ENCODE measurements at regions not wholly inside any gene's neighbourhood (a gene's known extent, or its start where the extent isn't known, plus 50 kb on each side); places are given as distances from the start of the nearest gene placed in this dataset.
"Not testable (repeated sequence)": the region's sequence is repeated elsewhere in the genome, so short reads cannot be mapped to it uniquely, and the experiment has no call there.

DNA sequence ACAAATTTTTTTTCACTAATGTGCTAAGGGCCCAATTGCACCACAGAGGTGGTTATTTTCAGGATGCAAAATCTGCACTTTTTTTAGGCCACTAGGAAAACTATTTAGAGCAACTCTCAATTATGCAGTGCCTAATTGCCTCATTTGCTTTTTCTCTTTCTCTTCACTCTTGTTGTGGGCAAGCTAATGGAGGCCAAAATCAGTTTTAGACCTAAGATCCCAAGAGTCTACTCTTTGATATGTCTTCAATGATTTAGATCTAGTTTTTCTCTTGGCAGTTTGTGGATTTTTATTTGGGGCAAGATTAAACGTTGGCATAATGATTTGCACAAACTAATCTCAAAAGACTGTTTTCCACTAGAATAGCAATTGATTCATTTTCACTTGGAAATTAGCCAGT lies 1996.9 kb downstream of the LRRC4C start:
- peak; percentile 29 for DNase-seq (ENCODE audit: low spot score)

DNA sequence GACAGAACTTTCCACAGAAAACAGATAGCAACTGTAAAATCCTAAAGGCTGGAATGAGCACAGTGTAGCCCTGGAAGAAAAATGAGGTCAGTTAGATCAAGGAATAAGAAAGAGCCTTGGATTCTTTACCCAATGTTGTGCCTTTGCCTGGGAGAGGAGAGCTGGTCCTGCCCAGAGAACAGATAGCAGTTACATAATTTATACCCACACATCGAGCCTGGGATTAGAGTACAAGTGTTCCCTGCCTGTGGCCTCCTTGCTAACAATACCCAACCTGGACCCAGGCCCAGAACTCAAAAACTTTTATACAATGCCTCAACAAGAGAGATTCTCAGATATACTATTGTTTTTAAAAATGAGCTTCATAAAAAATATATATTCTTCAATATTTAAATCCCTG lies 1998.4 kb downstream of the LRRC4C start:
- peak; percentile 42 for DNase-seq (ENCODE audit: low spot score)

DNA sequence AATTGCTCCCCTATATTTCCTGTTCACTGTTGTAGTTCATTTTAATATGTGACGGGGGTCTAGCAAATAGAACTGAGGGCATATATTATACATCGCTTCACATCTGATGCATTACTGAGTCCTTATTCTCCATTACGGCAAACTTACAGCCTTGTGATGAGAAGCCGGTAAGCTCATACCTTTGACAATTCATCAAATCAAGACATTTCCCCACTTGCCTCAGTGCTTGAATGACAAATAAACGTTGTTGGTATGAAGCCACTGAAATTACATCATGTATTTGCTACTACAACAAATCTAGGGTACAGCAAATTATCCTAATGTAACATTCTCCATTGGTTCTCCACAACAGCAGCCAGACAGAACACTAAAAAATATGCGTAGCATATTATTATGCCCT lies 1999.8 kb downstream of the LRRC4C start:
- DNase-seq (ENCODE audit: low spot score), result no peak

DNA sequence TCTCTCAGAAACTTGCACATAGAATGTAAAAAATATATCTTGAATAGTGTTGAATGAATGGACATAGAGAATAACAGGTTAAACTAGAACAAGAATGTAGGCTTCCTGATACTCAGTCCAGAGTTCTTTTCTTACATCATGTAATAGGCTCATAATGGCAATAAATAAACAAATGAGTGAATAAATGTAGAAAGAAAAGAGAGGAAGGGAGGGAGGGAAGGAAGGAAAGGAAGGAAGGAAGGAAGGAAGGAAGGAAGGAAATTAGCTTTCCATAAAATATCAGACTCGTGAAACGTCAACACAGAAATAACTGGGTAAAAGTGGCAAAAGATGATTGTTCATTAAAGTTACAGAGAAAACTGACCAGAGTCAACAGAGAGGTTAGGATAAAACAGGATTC lies 2001.0 kb downstream of the LRRC4C start:
- DNase-seq (ENCODE audit: low spot score), result no peak

DNA sequence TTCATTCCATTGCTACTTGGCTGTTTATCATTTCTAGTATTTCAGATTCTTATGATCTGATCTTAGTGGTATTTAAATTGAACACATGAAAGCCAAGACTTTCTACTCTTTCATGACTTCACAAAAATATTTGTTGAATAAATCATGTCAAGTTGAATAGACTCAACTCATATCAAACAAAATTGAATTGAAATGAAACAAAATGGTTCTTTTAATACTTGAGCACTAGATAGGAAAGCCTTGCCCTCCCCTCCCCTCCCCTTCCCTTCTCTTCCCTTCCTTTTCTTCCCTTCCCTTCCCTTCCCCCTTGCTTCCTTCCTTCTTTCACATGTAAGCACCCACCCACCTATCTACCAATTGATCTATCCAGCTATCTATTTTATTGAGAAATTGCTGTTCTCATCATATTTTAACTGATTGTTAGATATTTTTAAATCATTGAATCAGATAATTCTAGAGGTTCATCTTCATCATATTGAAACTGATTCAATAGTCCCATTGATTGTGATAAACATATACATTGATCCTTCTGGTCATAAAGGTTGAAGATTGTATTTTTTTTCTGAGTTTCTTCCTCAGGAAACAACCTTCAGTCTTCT lies 2015.9 kb downstream of the LRRC4C start:
- DNase-seq (ENCODE audit: low spot score), result no peak

DNA sequence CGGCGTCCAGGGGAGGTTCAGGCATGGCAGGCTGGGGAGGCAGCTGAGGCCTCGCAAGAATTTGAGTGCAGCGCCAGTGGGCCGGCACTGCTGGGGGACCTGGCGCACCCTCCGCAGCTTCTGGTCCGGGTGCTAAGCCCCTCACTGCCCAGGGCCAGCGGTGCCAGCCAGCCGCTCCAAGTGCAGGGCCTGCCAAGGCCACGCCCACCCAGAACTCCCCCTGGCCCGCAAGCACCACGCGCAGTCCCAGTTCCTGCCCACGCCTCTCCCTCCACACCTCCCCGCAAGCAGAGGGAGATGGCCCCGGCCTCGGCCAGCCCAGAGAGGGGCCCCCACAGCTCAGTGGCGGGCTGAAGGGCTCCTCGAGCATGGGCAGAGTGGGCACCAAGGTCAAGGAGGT lies 2017.3 kb downstream of the LRRC4C start:
- no peak for DNase-seq (ENCODE audit: low spot score)

DNA sequence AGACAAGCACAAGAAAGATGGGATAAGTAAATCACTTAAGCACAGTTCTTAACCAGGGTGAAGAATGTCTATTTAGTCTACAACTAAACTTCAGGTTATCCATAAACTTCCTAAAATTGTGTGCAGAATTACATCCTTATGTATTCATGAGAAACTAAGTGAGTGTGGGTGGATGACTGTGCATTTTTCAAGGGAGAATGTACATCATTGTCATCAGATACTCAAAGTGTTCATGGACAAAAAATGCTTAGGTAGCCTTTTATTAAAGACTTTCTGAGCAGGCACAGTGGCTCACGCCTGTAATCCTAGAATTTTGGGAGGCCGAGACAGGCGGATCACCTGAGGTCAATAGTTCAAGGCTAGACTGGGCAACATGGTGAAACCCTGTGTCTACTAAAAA lies 2023.8 kb downstream of the LRRC4C start:
- DNase-seq (ENCODE audit: low spot score), result no peak

DNA sequence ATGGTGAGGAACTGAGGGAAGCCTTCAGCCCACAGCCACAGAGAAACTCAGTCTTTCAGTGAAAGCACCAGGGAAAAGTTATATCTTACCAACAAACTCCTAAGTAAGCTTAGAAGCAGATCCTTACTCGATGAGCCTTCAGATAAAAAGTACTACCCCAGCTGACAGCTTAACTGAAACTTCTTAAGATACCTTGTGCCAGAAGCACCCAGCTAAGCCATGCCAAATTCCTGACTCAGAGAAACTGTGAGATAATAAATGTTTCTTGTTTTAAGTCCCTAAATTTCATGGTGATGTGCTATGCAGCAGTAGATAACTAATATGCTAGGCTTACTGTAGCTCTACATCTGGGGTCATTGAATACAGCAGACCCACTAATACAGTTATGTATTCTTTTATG lies 2025.0 kb downstream of the LRRC4C start:
- no peak for DNase-seq (ENCODE audit: low spot score)

DNA sequence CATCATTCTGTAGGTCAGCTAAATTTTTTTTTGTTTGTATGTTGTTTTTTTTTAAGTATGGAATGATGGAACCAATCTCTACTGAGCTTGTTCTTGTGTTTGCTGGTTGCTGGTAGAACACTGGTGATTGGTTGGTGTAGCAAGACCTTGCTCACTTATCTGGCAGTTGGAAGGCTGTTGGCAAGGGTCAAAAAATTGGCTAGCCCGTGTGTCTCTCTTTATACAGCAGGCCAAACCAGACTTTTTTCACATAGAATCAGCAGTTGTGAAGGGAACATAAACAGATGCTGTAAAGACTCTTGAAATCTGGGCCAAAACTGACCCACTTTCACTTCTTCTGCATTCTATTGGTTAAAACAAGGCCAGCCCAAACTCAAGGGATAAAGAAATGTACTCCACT lies 2026.5 kb downstream of the LRRC4C start:
- no peak for DNase-seq (ENCODE audit: low spot score)

DNA sequence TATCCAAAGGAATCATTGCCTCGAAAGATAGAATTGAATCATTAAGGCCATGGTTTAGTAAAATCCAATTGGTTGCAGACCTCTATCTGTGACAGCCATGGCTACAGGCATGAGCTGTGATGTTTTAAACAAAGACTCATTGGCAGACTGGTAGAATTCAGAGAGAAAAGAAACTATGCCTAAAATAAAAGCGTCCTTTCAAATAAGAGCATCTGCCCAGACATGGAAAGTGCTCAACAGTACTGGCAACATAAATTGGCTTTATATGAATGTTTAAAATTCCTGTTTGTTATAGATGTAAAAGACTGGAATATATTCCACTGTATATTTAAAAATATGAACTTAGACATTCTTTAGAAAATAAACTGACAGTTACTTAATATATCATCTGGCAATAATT lies 2034.2 kb downstream of the LRRC4C start:
- DNase-seq (ENCODE audit: low spot score), result no peak

DNA sequence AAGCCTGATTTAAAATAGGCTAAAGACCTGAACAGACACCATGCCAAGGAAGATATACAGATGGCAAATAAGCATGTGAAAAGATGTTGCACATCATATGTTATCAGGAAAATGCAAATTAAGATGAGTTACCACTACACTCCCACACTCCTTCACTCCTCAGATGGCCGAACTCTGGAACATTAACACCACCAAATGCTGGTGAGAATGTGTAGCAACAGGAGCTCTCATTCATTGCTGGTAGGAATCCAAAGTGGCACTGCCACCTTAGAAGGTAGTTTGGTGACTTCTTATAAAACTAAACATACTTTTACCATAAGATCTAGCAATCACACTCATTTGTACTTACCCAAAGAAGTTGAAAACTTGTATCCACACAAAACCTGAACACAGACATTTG lies 2047.3 kb downstream of the LRRC4C start:
- no peak for DNase-seq (ENCODE audit: low spot score)

DNA sequence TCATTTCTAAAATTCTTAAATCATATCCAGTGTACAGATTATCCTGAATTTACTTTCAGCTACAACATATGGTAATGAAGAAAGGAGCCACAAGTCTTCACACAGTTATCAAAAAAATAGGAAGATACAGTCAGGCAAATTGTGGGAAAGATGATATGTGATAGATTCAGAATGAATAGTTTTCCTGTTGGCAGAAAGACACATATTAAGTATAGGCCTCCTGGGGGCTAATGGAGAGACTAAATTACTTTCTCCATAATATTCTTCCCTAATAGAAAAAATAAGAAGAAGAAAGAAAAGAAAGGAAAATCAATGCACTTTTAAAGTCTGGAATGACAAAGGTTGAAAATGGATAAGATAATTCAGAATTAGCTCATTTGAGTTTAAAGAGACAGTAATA lies 2073.5 kb downstream of the LRRC4C start:
- no peak for DNase-seq (ENCODE audit: low spot score)

DNA sequence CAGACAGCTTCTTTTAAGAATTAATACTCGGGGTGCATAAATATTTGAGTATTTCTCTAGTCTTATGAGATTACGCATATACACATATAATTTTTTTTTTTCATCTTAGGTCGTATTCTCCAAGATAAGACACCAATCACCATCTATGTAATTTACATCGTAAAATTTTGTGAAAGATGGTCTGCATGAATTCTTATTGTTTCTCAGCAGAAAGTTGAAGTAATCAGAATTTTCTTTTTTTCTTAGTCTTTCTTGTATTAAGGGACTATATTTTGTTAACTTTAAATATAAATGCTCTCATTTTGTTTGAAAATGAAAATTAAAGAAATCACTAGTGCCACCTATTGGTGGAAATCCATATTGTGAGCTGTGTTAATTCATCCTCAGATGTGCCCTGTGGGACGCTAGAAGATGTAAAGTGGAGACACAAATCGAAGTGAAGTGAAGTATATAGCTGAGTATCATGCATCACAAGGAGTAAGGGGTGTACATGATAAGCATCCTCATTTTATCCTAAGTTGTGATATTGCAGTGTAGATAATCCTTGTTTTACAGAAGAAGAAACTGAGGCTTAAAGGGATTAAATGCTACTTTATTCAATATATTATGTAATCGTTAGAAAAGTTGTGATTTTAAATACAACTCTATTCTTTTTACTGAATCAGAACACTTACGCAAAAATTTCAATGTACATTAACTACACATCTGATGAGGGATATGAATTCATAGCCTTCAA lies 2084.3 kb downstream of the LRRC4C start:
- DNase-seq (ENCODE audit: low spot score), result peak; percentile 3

DNA sequence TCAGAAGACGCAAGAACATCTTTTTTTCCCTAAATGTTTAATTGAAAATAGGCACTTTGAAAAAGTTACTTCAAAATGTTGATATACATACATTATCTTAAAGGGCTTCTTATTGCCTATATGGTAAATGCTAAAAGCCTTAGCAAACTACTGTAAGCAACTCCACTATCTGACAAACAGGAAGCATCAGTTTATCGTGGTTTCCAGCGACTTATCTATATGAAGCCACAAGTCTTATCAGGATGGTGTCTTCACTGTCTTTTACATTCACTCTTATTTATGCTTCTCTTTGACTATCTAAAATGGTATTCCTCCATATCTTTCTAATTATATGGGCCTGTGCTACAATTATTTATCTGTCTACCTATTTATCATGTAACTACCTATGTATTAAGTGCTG lies 2091.9 kb downstream of the LRRC4C start:
- no peak for DNase-seq (ENCODE audit: low spot score)

DNA sequence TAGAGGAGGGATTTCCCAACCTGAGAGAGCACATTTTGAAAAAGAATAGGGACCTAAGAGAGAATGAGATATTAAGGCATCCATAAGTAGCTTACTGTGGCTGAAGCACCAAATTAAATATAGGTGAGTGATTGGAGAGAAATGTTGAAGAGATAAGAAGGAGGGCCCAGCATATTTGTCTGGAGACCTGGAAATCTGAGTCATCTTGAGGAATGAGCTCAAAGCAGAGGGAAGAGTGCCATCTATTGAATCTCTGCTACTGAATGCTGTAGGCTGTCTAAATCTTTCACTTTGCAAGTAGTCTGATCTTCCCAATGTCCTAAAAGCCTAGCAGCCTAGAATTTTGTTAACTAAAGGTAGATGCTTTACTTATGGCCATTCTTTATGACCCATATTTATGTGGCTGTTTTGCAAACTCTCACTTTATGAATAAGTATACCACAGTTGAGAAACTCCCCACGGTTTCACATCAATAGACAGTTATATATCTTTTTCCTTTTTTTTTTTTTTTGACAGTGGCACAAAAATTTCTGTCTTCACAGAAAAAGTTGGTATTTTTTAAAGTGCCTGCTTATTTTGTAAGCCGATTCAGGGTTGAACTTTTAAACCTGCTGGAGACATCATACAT lies 2093.5 kb downstream of the LRRC4C start:
- peak; percentile 2 for DNase-seq (ENCODE audit: low spot score)

DNA sequence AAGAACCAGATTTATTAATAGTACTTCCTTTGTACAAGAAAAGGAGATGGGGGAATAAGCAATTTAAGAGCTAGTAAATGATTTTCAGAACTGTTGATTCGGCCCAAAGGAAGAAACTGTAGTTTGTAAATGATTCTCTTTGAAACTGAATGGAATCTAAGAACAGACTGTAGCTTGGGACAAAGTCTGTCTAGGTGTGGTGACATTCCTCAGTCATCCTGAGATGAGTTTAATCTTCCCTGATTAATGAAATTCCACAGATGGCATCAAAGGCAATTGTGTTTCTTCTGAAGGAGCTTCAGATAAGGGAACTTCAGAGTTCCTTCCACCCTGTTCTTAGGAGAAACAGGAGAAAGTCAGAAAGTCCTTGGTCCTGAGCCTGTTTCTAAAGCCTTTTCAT lies 2095.9 kb downstream of the LRRC4C start:
- no peak for DNase-seq (ENCODE audit: low spot score)

DNA sequence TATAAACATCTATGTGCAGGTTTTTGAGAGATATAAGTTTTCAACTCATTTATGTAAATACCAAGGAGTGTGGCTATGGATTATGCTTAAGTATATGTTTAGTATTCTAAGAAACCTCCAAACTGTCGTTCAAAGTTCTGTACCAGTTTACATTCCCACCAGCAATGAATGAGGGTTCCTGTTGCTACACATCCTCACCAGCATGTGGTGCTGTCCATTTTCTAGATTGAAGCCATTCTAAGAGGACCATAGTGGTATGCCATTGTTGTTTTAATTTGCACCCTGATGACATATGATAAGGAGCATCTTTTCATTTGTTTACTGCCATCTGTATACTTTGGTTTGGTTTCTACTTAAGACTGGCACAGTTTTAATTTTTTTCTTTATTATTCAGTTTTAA lies 2097.9 kb downstream of the LRRC4C start:
- no peak for DNase-seq (ENCODE audit: low spot score)

DNA sequence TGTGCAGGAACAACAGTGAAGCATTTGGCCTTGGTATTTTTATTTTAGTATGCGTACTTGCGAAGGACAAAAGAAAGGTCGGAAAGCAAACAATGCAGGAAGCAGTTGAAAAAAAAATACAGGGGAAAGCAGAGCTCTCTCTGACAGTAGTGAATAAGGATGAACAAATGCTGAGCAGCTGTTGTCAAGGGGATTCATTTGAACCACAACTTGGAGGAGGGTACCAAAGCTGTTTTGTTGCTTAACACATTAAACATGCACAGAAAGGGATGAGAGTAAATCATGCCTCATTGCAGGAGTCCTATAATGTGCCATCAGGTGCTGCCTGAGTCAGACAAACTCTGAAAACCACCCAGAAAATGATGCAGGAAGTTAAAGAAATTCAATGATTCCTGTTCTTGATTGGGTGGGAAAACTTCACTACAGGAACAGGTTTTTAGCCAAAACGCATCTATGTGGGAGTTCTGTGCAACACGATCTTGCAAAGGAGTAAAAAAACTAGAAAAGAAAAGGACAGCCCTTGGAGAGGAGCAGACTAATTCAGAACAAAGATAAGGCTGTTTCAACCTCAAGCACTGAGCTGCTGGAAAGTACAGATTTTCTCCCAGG lies 2113.5 kb downstream of the LRRC4C start:
- DNase-seq (ENCODE audit: low spot score), result no peak

DNA sequence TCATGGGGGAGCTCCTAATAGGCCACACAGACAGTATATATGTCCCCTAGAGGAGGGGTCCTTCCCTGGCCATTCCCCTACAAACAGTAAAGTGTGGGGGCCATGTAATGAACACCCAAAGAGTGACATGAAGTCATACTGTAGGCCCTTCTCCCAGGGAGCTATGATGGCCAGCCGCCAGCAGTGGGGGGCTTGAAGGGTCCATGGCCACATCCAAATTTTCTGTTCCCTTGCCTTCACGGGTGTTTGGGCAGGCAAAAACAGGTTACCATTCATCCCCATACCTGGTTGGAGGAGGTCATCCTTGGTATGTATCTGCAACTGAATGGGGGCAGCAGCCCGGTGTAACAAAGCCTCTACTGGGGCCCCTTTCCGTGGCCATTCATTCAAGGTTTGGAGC lies 2118.0 kb downstream of the LRRC4C start:
- no peak for DNase-seq (ENCODE audit: low spot score)

DNA sequence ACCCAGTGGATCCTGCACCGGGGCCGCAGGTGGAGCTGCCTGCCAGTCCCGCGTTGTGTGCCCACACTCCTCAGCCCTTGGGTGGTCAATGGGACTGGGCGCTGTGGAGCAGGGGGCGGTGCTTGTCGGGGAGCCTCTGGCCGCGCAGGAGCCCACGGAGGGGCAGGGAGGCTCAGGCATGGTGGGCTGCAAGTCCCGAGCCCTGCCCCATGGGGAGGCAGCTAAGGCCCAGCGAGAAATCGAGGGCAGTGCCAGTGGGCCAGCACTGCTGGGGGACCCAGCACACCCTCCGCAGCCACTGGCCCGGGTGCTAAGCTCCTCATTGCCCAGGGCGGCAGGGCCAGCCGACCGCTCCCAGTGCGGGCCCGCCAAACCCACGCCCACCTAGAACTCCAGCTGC lies 2126.4 kb downstream of the LRRC4C start:
- DNase-seq (ENCODE audit: low spot score), result not testable (repeated sequence)

DNA sequence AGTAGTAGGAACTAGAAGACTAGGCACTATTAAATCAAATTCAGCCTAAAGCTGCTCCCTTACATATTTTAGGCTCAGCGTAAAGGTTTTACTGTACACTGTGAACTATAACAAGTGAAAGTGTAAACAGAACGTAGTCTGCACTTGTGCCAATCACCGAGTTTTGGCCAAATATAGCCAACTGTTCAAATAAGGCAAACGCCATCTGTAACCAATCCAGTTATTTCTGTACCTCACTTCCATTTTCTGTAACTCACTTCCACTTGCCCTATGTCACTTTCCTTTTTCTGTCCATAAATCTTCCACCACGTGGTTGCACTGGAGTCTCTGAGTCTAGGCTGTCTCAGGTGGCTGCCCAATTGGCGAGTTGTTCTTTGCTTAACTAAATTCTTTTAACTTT lies 2132.2 kb downstream of the LRRC4C start:
- DNase-seq (ENCODE audit: low spot score), result no peak

DNA sequence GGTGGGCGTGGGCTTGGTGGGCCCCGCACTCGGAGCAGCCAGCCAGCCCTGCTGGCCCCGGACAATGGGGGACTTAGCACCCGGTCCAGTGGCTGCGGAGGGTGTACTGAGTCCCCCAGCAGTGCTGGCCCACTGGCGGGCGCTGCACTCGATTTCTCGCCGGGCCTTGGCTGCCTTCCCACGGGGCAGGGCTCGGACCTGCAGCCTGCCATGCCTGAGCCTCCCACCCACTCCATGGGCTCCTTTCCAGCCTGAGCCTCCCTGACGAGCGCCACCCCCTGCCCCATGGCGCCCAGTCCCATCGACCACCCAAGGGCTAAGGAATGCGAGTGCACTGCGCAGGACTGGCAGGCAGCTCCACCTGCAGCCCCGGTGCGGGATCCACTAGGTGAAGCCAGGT lies 2147.6 kb downstream of the LRRC4C start:
- DNase-seq (ENCODE audit: low spot score), result not testable (repeated sequence)

DNA sequence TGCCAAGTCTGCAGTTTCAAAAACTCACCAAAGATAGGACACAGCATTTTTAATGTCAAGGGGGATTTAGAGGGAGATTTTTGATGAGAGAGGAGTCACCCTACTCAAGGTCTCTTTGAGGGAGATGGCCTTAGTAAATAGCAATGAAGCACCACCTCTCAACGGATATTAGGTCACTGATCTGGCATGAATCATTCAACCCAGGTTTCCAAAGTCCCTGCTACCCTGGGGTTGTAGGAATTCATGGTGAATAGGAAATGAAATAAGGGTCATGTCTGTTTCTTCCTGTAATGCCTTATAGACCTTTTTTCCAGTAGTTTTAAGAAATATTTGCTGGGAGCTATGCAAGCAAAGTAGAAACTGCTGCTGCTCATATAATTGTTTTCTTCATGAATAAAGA lies 2154.9 kb downstream of the LRRC4C start:
- DNase-seq (ENCODE audit: low spot score), result no peak

Measured in globus pallidus (tissue), 1 donor.